HCT116 (cell line): ENCODE measurements at regions not wholly inside any gene's neighbourhood (a gene's known extent, or its start where the extent isn't known, plus 50 kb on each side); places are given as distances from the start of the nearest gene placed in this dataset.

Experiments used
- ATAC-seq: fragments of 200-7000 bp; cut with Tn5 transposase; 2 replicates; pipeline ENCODE4 v1.9.1; 2020; ENCODE audit warnings: mild to moderate bottlenecking, moderate library complexity
- BruUV-seq: library from RNA; stranded (reverse); fragments of 400-500 nt; replicated peaks from 2 replicates; lab custom pipeline; 2021; lab: Mats Ljungman, UMichigan
- CTCF ChIA-PET: fragments of 300-600 bp; sonication (Branson Sonifier 250); formaldehyde crosslinking; loops from one replicate; lab custom pipeline; 2021; ENCODE audit warnings: antibody characterized with exemption; lab: Charles Lee
- POLR2A ChIA-PET: fragments of 300-600, 350-600 bp; sonication (Branson Sonifier 250); formaldehyde crosslinking; loops from one replicate; lab custom pipeline; 2021; ENCODE audit warnings: antibody characterized with exemption; lab: Charles Lee
- RAD21 ChIA-PET, 2 experiments: fragments of 300-600 bp; sonication (Branson Sonifier 250); formaldehyde crosslinking; loops; one replicate each; lab custom pipeline; 2023; ENCODE audit warnings: low total read pairs in 2 of 2; ENCODE audit not compliant: uncharacterized antibody in 2 of 2, unreplicated experiment in 2 of 2, low non-redundant PET in 1 of 2; lab: Charles Lee
- DNase-seq: peaks from one replicate; pipeline ENCODE4 v3.0.0-alpha.2; 2010; ENCODE audit warnings: low read depth, low spot score
- H2AFZ ChIP-seq: fragments of 200-600 bp; shearing (Covaris generic), sonication (generic); 2 replicates; pipeline ENCODE4 v1.6.1; 2017; ENCODE audit warnings: low read depth, mixed run types, mixed read lengths, antibody characterized with exemption, low read length; ENCODE audit not compliant: poor library complexity, severe bottlenecking
- H3K27ac ChIP-seq: 2 replicates; pipeline ENCODE4 v1.5.1; 2012; ENCODE audit warnings: low read depth, low read length
- H3K27me3 ChIP-seq: fragments of 200-600 bp; sonication (generic); 2 replicates; pipeline ENCODE4 v1.6.1; 2016; ENCODE audit warnings: mixed run types, low read length, mixed read lengths; ENCODE audit not compliant: insufficient read depth
- H3K36me3 ChIP-seq, 2 experiments: fragments of 200-500 bp in 1 of 2; fragments of 200-600 bp in 1 of 2; sonication (Bioruptor generic) in 1 of 2; sonication (generic) in 1 of 2; 2 replicates each; pipeline versions ENCODE4 v1.5.1 to v1.6.1; 2014 to 2016; ENCODE audit warnings: low read length in 2 of 2, inconsistent platforms in 1 of 2, mixed read lengths in 1 of 2, mixed run types in 1 of 2; ENCODE audit not compliant: insufficient read depth in 2 of 2, control insufficient read depth in 1 of 2
- H3K4me1 ChIP-seq, 2 experiments: fragments of 200-600 bp in 1 of 2; sonication (generic) in 1 of 2; 2 replicates each; pipeline versions ENCODE4 v1.5.1 to v1.6.1; 2012 to 2017; ENCODE audit warnings: low read length in 2 of 2, inconsistent platforms in 1 of 2, mild to moderate bottlenecking in 1 of 2, mixed read lengths in 1 of 2, mixed run types in 1 of 2, moderate library complexity in 1 of 2; ENCODE audit not compliant: insufficient read depth in 2 of 2, control insufficient read depth in 1 of 2
- H3K4me2 ChIP-seq: fragments of 200-600 bp; sonication (generic); 2 replicates; pipeline ENCODE4 v1.6.1; 2017; ENCODE audit warnings: mixed run types, low read length, mixed read lengths
- H3K4me3 ChIP-seq, 2 experiments: fragments of 200-600 bp in 1 of 2; sonication (generic) in 1 of 2; replicated peaks in 1 of 2; 2 replicates each; pipeline ENCODE4 v1.5.1; 2011 to 2016; ENCODE audit warnings: low read length in 2 of 2, control low read depth in 1 of 2, low read depth in 1 of 2, mild to moderate bottlenecking in 1 of 2, mixed read lengths in 1 of 2, mixed run types in 1 of 2
- H3K79me2 ChIP-seq: fragments of 200-600 bp; sonication (generic); 2 replicates; pipeline ENCODE4 v1.6.1; 2017; ENCODE audit warnings: mild to moderate bottlenecking, mixed run types, low read length, moderate library complexity, mixed read lengths; ENCODE audit not compliant: insufficient read depth
- H3K9ac ChIP-seq: fragments of 200-600 bp; sonication (generic); 2 replicates; pipeline ENCODE4 v1.6.1; 2016; ENCODE audit warnings: low read length, mixed read lengths
- H3K9me2 ChIP-seq: fragments of 200-600 bp; sonication (generic), shearing (Covaris generic); 2 replicates; pipeline ENCODE4 v1.6.1; 2017; ENCODE audit warnings: mixed run types, mild to moderate bottlenecking, moderate library complexity; ENCODE audit not compliant: insufficient read depth
- H3K9me3 ChIP-seq, 2 experiments: fragments of 200-500 bp in 1 of 2; fragments of 200-600 bp in 1 of 2; sonication (Bioruptor generic) in 1 of 2; sonication (generic) in 1 of 2; 2 replicates each; pipeline ENCODE4 v1.6.1; 2014 to 2017; ENCODE audit warnings: low read length in 2 of 2, mixed read lengths in 2 of 2, inconsistent platforms in 1 of 2, low read depth in 1 of 2, mild to moderate bottlenecking in 1 of 2, mixed run types in 1 of 2, moderate library complexity in 1 of 2; ENCODE audit not compliant: control insufficient read depth in 1 of 2, insufficient read depth in 1 of 2
- H4K20me1 ChIP-seq: fragments of 200-600 bp; sonication (generic), shearing (Covaris generic); 2 replicates; pipeline ENCODE4 v1.6.1; 2017; ENCODE audit warnings: mixed run types, mild to moderate bottlenecking, moderate library complexity; ENCODE audit not compliant: insufficient read depth
- CEBPB ChIP-seq: IDR thresholded peaks from 2 replicates; pipeline ENCODE4 v1.6.1; 2012; ENCODE audit warnings: low read depth
- EZH2phosphoT487 ChIP-seq: fragments of 200-600 bp; IDR thresholded peaks from 2 replicates; pipeline ENCODE4 v1.6.1; 2018; ENCODE audit warnings: antibody characterized with exemption, borderline replicate concordance
- JUND ChIP-seq: IDR thresholded peaks from 2 replicates; pipeline ENCODE4 v1.6.1; 2012
- POLR2A ChIP-seq: IDR thresholded peaks from 2 replicates; pipeline ENCODE4 v1.7.0; 2011; ENCODE audit warnings: borderline replicate concordance; ENCODE audit not compliant: insufficient read depth, insufficient read length; ENCODE audit errors: extremely low read depth
- SIN3A ChIP-seq: IDR thresholded peaks from 2 replicates; pipeline ENCODE4 v1.6.1; 2012; ENCODE audit warnings: low read depth
- SP1 ChIP-seq: IDR thresholded peaks from 2 replicates; pipeline ENCODE4 v1.6.1; 2012; ENCODE audit warnings: low read depth
- SRF ChIP-seq: IDR thresholded peaks from 2 replicates; pipeline ENCODE4 v1.6.1; 2012; ENCODE audit warnings: low read depth
- TCF7L2 ChIP-seq: IDR thresholded peaks from 2 replicates; pipeline ENCODE4 v1.7.0; 2011; ENCODE audit warnings: borderline replicate concordance, inconsistent platforms; ENCODE audit not compliant: insufficient read depth, insufficient read length; ENCODE audit errors: extremely low read depth
- ZFX ChIP-seq: fragments of 450-650 bp; IDR thresholded peaks from 2 replicates; pipeline ENCODE4 v1.6.1; 2017
- ZNF274 ChIP-seq: fragments of 200-500 bp; sonication (Bioruptor generic); IDR thresholded peaks from 2 replicates; pipeline ENCODE4 v1.6.1; 2014; ENCODE audit warnings: mild to moderate bottlenecking, low read depth, low read length, inconsistent platforms
- intact Hi-C: fragments of 100-400 bp; cut with micrococcal nuclease; formaldehyde crosslinking; loops from 2 replicates; pipeline ENCODE4 v1.10.0; 2022
- TF ChIP-seq, protein P1 (sequence below): IDR thresholded peaks from 2 replicates; pipeline ENCODE4 v1.6.1; 2011; ENCODE audit warnings: mild to moderate bottlenecking, low read length, moderate library complexity; ENCODE audit not compliant: insufficient replicate concordance; ENCODE audit errors: extremely low read depth
- TF ChIP-seq, protein P2 (sequence below): IDR thresholded peaks from 2 replicates; pipeline ENCODE4 v1.6.1; 2012

DNA sequence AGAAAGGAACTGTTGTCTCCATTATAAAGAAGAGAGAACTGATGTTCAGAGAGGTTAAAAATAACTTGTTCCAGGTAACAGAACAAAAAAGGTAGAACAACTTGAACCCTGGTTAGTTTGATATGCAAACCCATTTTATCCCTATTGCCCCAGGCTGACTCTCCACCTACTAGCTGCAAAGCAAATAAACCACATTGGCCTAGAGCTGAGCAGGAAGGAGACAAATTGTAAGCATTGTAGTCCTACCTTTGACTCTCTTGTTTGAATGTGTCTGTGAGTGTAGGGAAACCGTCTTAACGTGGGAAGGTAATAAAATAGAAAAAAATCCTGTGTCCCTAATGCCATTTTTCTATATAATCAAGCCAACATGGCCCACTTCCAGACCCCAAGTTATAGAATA is 126.4 kb downstream of the CCER1 start:
- H3K9me3 ChIP-seq, result no peaks in the 10 kb centered on the region
- no peak overlapping the region for H2AFZ ChIP-seq
- no peak for TF ChIP-seq ZNF274
- H3K4me2 ChIP-seq, result no peak overlapping the region
- no peaks in the 10 kb centered on the region for H4K20me1 ChIP-seq
- CTCF ChIA-PET, result no interaction called here
- no peaks in the 10 kb centered on the region for H3K27me3 ChIP-seq
- no peak overlapping the region for H3K9ac ChIP-seq
- DNase-seq (no peak), ATAC-seq (no peak)
- POLR2A ChIA-PET, result no interaction called here
- no peaks in the 10 kb centered on the region for H3K79me2 ChIP-seq
- intact Hi-C loops, result no loop called here
- RAD21 ChIA-PET, result no interaction called here
- BruUV-seq, result no TSS peak
- no peaks in the 10 kb centered on the region for H3K4me1 ChIP-seq
- no peaks in the 10 kb centered on the region for H3K9me2 ChIP-seq
- no peak overlapping the region for H3K4me3 ChIP-seq
- no peak overlapping the region for H3K27ac ChIP-seq
- no peaks in the 10 kb centered on the region for H3K36me3 ChIP-seq

DNA sequence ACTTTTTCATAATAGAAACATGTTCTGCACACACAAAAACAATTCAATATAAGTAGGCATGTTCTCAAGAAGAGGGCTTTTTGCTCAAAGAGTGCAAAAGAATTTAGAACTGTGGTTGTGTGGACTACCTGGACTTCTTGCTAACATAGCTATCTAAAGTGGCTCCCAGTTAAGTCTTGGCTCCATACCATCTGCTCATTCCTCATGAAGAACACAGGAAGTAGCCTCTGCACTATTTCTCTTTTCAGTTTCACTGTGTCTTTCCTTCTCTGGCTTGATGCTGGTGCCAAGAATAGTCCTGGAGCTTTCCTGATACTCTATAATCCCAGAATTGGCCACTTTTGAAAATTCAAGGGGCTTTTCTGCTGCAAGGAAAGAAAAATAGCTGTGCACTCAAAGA is 127.4 kb downstream of the CCER1 start:
- H2AFZ ChIP-seq, result no peak overlapping the region
- CTCF ChIA-PET, result no interaction called here

DNA sequence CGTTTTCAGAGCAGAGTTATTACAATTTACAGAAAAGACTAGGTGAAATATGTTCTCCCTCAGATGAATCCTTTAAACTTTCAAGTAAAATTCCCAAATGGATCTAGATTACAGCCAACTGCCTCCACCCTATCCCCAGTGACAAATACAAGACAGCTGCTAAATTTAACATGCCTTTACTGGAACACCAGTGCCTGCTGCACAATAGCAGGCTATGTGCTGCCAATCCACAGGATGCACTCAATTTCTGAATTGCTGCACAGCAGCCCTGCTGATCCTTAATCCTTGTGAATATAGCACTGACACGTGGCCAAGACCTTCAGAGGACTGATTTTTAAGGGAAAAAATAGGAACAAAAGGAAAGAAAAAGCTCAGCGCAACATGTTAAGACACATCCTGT is 128.9 kb downstream of the CCER1 start:
- DNase-seq, result no peak
- Histone ChIP-seq H3K4me1 (no peaks in the 10 kb centered on the region), H3K4me3 (no peak overlapping the region), H3K27me3 (no peaks in the 10 kb centered on the region), H2AFZ (no peak overlapping the region), H3K9me2 (no peaks in the 10 kb centered on the region), H3K9ac (no peak overlapping the region), H3K4me2 (no peak overlapping the region), H4K20me1 (no peaks in the 10 kb centered on the region), H3K79me2 (no peaks in the 10 kb centered on the region), H3K36me3 (no peaks in the 10 kb centered on the region), H3K9me3 (no peaks in the 10 kb centered on the region), H3K27ac (no peak overlapping the region)
- CTCF ChIA-PET, result no interaction called here
- POLR2A ChIA-PET, result no interaction called here
- intact Hi-C loops, result no loop called here
- RAD21 ChIA-PET, result no interaction called here
- no peak for ATAC-seq
- no TSS peak for BruUV-seq
- TF ChIP-seq, protein P1, sequence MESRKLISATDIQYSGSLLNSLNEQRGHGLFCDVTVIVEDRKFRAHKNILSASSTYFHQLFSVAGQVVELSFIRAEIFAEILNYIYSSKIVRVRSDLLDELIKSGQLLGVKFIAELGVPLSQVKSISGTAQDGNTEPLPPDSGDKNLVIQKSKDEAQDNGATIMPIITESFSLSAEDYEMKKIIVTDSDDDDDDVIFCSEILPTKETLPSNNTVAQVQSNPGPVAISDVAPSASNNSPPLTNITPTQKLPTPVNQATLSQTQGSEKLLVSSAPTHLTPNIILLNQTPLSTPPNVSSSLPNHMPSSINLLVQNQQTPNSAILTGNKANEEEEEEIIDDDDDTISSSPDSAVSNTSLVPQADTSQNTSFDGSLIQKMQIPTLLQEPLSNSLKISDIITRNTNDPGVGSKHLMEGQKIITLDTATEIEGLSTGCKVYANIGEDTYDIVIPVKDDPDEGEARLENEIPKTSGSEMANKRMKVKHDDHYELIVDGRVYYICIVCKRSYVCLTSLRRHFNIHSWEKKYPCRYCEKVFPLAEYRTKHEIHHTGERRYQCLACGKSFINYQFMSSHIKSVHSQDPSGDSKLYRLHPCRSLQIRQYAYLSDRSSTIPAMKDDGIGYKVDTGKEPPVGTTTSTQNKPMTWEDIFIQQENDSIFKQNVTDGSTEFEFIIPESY, result no peak
- TF ChIP-seq JUND (no peak), ZFX (no peak), TCF7L2 (no peak), CEBPB (no peak), SRF (no peak), POLR2A (no peak), SIN3A (no peak), ZNF274 (no peak), SP1 (no peak)
- TF ChIP-seq, protein P2, sequence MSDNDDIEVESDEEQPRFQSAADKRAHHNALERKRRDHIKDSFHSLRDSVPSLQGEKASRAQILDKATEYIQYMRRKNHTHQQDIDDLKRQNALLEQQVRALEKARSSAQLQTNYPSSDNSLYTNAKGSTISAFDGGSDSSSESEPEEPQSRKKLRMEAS, result no peak

More for the DNA sequence above, 127.4 kb downstream of the CCER1 start:
- no peak overlapping the region for H3K27ac ChIP-seq
- H3K4me2 ChIP-seq, result no peak overlapping the region
- TF ChIP-seq TCF7L2, result no peak
- TF ChIP-seq EZH2phosphoT487, result no peak
- intact Hi-C loops, result no loop called here
- ChIA-PET RAD21 (no interaction called here), POLR2A (no interaction called here)
- H3K4me1 ChIP-seq, result no peaks in the 10 kb centered on the region
- no peaks in the 10 kb centered on the region for H3K9me2 ChIP-seq
- H4K20me1 ChIP-seq, result no peaks in the 10 kb centered on the region
- H3K9ac ChIP-seq, result no peak overlapping the region
- no TSS peak for BruUV-seq
- H3K4me3 ChIP-seq, result no peak overlapping the region
- ATAC-seq (no peak), DNase-seq (no peak)
- no peaks in the 10 kb centered on the region for H3K27me3 ChIP-seq
- H3K79me2 ChIP-seq, result no peaks in the 10 kb centered on the region
- no peaks in the 10 kb centered on the region for H3K36me3 ChIP-seq
- no peaks in the 10 kb centered on the region for H3K9me3 ChIP-seq
